AG04450 (cell line): ENCODE measurements at regions not wholly inside any gene's neighbourhood (a gene's known extent, or its start where the extent isn't known, plus 50 kb on each side); places are given as distances from the start of the nearest gene placed in this dataset.

Experiments
- CTCF ChIA-PET: fragments of 300-600, 350-600 bp; formaldehyde crosslinking; extraction: SDS; loops from one replicate; lab custom pipeline; 2022; ENCODE audit warnings: antibody characterized with exemption, inconsistent platforms; lab: Charles Lee
- POLR2A ChIA-PET: fragments of 350-600 bp; formaldehyde crosslinking; extraction: SDS; loops from one replicate; lab custom pipeline; 2021; ENCODE audit warnings: antibody characterized with exemption, inconsistent platforms; lab: Yijun Ruan, JAX
- DNase-seq: peaks from one replicate; pipeline ENCODE4 v3.0.0-alpha.2; 2011; ENCODE audit warnings: low read depth, low spot score
- H3K27ac ChIP-seq: one replicate; pipeline ENCODE4 v1.5.1; 2012; ENCODE audit warnings: low read depth, low read length, control low read depth
- H3K27me3 ChIP-seq: one replicate; pipeline ENCODE4 v1.6.0; 2012; ENCODE audit warnings: low read length; ENCODE audit not compliant: control insufficient read depth, insufficient read depth
- H3K4me3 ChIP-seq: 2 replicates; pipeline ENCODE4 v1.5.1; 2011; ENCODE audit warnings: mild to moderate bottlenecking, low read depth, low read length, control low read depth
- H3K9me3 ChIP-seq: 2 replicates; pipeline ENCODE4 v1.5.1; 2012; ENCODE audit warnings: low read length; ENCODE audit not compliant: control insufficient read depth, insufficient read depth
- CTCF ChIP-seq: IDR thresholded peaks from 2 replicates; pipeline ENCODE4 v1.5.1; 2011; ENCODE audit warnings: low read depth, low read length, control low read depth, inconsistent platforms

- Histone ChIP-seq H3K27ac (no peak overlapping the region), H3K9me3 (no peaks in the 10 kb centered on the region), H3K4me3 (no peak overlapping the region), H3K27me3 (no peaks in the 10 kb centered on the region)
- POLR2A ChIA-PET, result no interaction called here
- no peak for TF ChIP-seq CTCF
- no peak for DNase-seq
- CTCF ChIA-PET, result no interaction called here
Measured at GRCh38 chr2:145724311-145724898, 1204.5 kb upstream of the ZEB2 start.

- H3K9me3 ChIP-seq, result no peaks in the 10 kb centered on the region
- H3K27me3 ChIP-seq, result no peaks in the 10 kb centered on the region
- H3K4me3 ChIP-seq, result no peak overlapping the region
- DNase-seq, result no peak
- ChIA-PET CTCF (no interaction called here), POLR2A (no interaction called here)
- no peak overlapping the region for H3K27ac ChIP-seq
- TF ChIP-seq CTCF, result no peak
Measured at GRCh38 chr2:145723872-145724271, 1204.0 kb upstream of the ZEB2 start.

DNA sequence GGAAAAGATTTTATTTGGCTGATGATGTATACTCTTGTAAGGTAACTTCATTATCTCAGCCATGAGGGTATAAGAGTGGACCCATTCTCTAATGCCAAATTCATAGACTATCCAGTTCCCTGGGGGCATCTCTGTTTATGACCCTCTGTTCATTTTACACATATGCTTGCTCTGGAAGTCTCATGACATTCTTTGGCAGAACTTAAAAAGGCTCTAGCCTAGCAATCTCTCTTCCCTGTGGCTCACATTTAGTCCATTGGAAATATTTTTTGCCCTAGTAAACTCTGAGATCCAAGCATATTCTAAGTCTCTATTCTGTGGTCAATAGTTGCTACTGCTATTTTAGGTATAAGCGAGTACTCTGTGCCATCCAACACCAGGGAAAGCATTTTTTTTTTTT lies 1201.8 kb upstream of the ZEB2 start:
- Histone ChIP-seq H3K27ac (no peak overlapping the region), H3K4me3 (no peak overlapping the region), H3K9me3 (no peaks in the 10 kb centered on the region), H3K27me3 (no peaks in the 10 kb centered on the region)
- ChIA-PET CTCF (no interaction called here), POLR2A (no interaction called here)
- TF ChIP-seq CTCF, result no peak
- DNase-seq, result no peak

GRCh38 chr2:145715601-145716000 lies 1195.7 kb upstream of the ZEB2 start:
- no peak for TF ChIP-seq CTCF
- ChIA-PET CTCF (no interaction called here), POLR2A (no interaction called here)
- Histone ChIP-seq H3K9me3 (peaks cover 3% of the 10 kb centered on the region; the same call in 1 of the 2 replicates), H3K27ac (no peak overlapping the region), H3K27me3 (no peaks in the 10 kb centered on the region), H3K4me3 (no peak overlapping the region)
- no peak for DNase-seq

- Histone ChIP-seq H3K4me3 (no peak overlapping the region), H3K27me3 (no peaks in the 10 kb centered on the region), H3K9me3 (peaks cover 3% of the 10 kb centered on the region; the same call in 1 of the 2 replicates), H3K27ac (no peak overlapping the region)
- no peak for TF ChIP-seq CTCF
- ChIA-PET POLR2A (no interaction called here), CTCF (no interaction called here)
- DNase-seq, result no peak
Measured at GRCh38 chr2:145710303-145710702, 1190.4 kb upstream of the ZEB2 start.
